A673 (cell line): ENCODE measurements at regions not wholly inside any gene's neighbourhood (a gene's known extent, or its start where the extent isn't known, plus 50 kb on each side); places are given as distances from the start of the nearest gene placed in this dataset.

Experiments
- BruUV-seq: library from RNA; stranded (reverse); fragments of 400-500 nt; replicated peaks from 2 replicates; lab custom pipeline; 2021; lab: Mats Ljungman, UMichigan
- CTCF ChIA-PET: fragments of 300-600 bp; sonication (Branson Sonifier 250); formaldehyde crosslinking; loops from one replicate; lab custom pipeline; 2022; ENCODE audit warnings: antibody characterized with exemption; lab: Charles Lee
- POLR2A ChIA-PET: fragments of 300-600 bp; sonication (Branson Sonifier 250); formaldehyde crosslinking; loops from one replicate; lab custom pipeline; 2022; ENCODE audit warnings: antibody characterized with exemption; ENCODE audit not compliant: low non-redundant PET; lab: Charles Lee
- DNase-seq: peaks from one replicate; pipeline ENCODE4 v3.0.0-alpha.2; 2015; ENCODE audit warnings: low spot score
- H3K27ac ChIP-seq: fragments of 200-600 bp; sonication (generic); 2 replicates; pipeline ENCODE4 v1.5.1; 2016; ENCODE audit warnings: mixed run types, low read depth, mild to moderate bottlenecking, mixed read lengths, antibody characterized with exemption, low read length; ENCODE audit not compliant: poor library complexity, severe bottlenecking
- H3K27me3 ChIP-seq: fragments of 200-600 bp; sonication (generic); replicated peaks from 2 replicates; pipeline ENCODE4 v1.6.1; 2017; ENCODE audit warnings: mixed run types, low read depth, mild to moderate bottlenecking, mixed read lengths, antibody characterized with exemption, low read length; ENCODE audit not compliant: insufficient read depth, poor library complexity
- H3K36me3 ChIP-seq: fragments of 200-600 bp; sonication (generic); 2 replicates; pipeline ENCODE4 v1.6.1; 2016; ENCODE audit warnings: mixed run types, mild to moderate bottlenecking, mixed read lengths, antibody characterized with exemption, low read length; ENCODE audit not compliant: insufficient read depth, poor library complexity, severe bottlenecking
- H3K4me1 ChIP-seq: fragments of 200-600 bp; sonication (generic); 2 replicates; pipeline ENCODE4 v1.6.1; 2017; ENCODE audit warnings: mixed run types, mild to moderate bottlenecking, mixed read lengths, antibody characterized with exemption, low read length; ENCODE audit not compliant: insufficient read depth, poor library complexity, severe bottlenecking
- H3K4me3 ChIP-seq: fragments of 200-600 bp; sonication (generic); 2 replicates; pipeline ENCODE4 v1.5.1; 2016; ENCODE audit warnings: low read depth, mixed run types, mild to moderate bottlenecking, mixed read lengths, low read length; ENCODE audit not compliant: poor library complexity, severe bottlenecking
- H3K9me3 ChIP-seq: fragments of 200-600 bp; sonication (generic); 2 replicates; pipeline ENCODE4 v1.6.1; 2016; ENCODE audit warnings: mixed run types, low read depth, mild to moderate bottlenecking, mixed read lengths, antibody characterized with exemption, low read length; ENCODE audit not compliant: poor library complexity, severe bottlenecking
- EZH2 ChIP-seq: fragments of 200-600 bp; sonication (generic); IDR thresholded peaks from 2 replicates; pipeline ENCODE4 v1.6.1; 2017; ENCODE audit warnings: borderline replicate concordance, low read depth, mild to moderate bottlenecking, mixed read lengths, antibody characterized with exemption, low read length; ENCODE audit not compliant: poor library complexity, severe bottlenecking
- intact Hi-C: fragments of 100-400 bp; cut with micrococcal nuclease; formaldehyde crosslinking; loops from one replicate; pipeline ENCODE4 v1.10.0; 2022; ENCODE audit not compliant: unreplicated experiment
- TF ChIP-seq, protein P1 (sequence below): fragments of 300-800, 200-600 bp; sonication (generic); conservative IDR thresholded peaks from 2 replicates; pipeline ENCODE4 v1.5.1; 2017; ENCODE audit warnings: low read depth, mild to moderate bottlenecking, antibody characterized with exemption, low read length, moderate library complexity, mixed read lengths

DNA sequence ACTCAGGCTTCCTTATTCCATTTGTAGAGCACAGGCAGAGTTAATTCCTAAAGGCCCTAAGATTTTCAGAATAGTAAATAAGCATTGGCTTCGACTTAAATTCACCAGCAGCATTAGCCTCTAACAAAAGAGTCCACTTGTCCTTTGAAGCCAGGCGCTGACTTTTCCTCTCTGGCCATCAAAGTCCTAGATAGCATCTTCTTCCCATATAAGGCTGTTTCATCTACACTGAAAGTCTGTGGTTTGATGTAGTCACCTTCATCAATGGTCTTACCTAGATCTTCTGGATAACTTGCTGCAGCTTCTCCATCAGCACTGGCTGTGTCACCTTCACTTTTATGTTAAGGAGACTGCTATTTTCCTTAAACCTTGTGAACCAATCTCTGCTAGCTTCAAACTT lies 118.3 kb upstream of the SOX6 start:
- no peak overlapping the region for H3K4me3 ChIP-seq
- TF ChIP-seq EZH2 = no peak
- TF ChIP-seq, protein P1, sequence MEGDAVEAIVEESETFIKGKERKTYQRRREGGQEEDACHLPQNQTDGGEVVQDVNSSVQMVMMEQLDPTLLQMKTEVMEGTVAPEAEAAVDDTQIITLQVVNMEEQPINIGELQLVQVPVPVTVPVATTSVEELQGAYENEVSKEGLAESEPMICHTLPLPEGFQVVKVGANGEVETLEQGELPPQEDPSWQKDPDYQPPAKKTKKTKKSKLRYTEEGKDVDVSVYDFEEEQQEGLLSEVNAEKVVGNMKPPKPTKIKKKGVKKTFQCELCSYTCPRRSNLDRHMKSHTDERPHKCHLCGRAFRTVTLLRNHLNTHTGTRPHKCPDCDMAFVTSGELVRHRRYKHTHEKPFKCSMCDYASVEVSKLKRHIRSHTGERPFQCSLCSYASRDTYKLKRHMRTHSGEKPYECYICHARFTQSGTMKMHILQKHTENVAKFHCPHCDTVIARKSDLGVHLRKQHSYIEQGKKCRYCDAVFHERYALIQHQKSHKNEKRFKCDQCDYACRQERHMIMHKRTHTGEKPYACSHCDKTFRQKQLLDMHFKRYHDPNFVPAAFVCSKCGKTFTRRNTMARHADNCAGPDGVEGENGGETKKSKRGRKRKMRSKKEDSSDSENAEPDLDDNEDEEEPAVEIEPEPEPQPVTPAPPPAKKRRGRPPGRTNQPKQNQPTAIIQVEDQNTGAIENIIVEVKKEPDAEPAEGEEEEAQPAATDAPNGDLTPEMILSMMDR = no peak
- peaks cover 15% of the 10 kb centered on the region for H3K4me1 ChIP-seq
- no peak overlapping the region for H3K27ac ChIP-seq
- ChIA-PET CTCF (no interaction called here), POLR2A (no interaction called here)
- no peaks in the 10 kb centered on the region for H3K9me3 ChIP-seq
- no peak for DNase-seq
- H3K27me3 ChIP-seq = no peaks in the 10 kb centered on the region
- H3K36me3 ChIP-seq = no peaks in the 10 kb centered on the region
- BruUV-seq = no TSS peak
- intact Hi-C loops = no loop called here

DNA sequence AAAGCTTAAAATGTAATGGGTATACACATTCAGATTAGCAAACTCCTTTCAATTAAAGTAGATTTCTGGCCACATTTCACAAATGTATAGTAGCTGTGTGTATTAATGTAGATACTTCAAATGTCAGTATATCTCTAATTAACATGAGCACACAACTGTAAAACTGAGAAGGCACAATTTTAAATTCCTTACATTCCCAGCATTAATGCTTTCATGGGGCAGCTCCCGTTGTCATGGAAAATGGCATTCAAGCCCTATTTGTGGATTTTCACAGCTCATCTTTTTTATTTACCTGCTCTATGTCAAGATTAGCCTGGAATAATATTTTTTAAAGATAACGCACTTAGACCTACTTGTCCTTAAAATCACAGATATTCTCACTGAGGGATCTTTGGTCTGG lies 113.6 kb upstream of the SOX6 start:
- Histone ChIP-seq H3K27ac (no peak overlapping the region), H3K9me3 (no peaks in the 10 kb centered on the region), H3K27me3 (no peaks in the 10 kb centered on the region), H3K36me3 (no peaks in the 10 kb centered on the region), H3K4me3 (no peak overlapping the region), H3K4me1 (peaks cover 16% of the 10 kb centered on the region)
- no TSS peak for BruUV-seq
- ChIA-PET POLR2A (no interaction called here), CTCF (no interaction called here)
- peak; percentile 11 for DNase-seq
- intact Hi-C loops = no loop called here
- TF ChIP-seq, protein P1 = no peak
- no peak for TF ChIP-seq EZH2

DNA sequence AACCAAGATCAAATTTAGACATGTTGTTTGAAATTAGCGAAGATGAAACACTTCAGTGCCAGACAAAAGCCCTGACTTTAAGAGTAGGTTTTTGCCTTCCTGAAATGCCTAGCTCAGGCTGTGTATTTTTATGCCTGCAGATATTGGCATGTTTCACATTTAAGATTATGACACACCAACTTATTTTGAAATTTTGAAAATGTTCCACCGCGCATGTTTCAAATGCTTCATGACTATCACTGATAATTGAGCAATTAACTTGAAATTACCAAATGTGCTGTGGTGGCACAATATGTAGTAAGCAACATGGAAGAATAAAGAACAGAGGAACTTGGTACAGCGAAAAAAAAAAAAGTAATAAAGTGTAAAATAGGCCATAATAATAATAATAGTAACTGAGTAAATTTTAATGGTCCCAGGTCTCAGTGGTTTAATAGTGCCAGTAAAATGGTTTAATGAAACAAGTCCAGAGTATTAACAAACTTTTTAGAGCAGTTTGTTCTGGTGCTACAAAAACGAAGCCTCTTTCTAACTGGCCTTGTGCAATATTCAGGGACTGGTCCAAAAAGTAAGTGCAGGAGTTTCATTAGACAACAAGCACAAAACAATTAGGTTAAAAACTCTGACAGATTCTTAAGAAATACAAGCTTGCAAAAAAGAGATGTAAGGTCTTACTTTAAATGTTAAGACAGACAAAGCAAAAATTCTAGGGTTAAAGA lies 112.5 kb upstream of the SOX6 start:
- no peak for TF ChIP-seq EZH2
- TF ChIP-seq, protein P1 = no peak
- DNase-seq = no peak
- BruUV-seq = no TSS peak
- intact Hi-C loops = no loop called here
- Histone ChIP-seq H3K27me3 (no peaks in the 10 kb centered on the region), H3K4me3 (no peak overlapping the region), H3K27ac (no peak overlapping the region), H3K36me3 (no peaks in the 10 kb centered on the region), H3K4me1 (peaks cover 16% of the 10 kb centered on the region), H3K9me3 (no peaks in the 10 kb centered on the region)
- CTCF ChIA-PET = no interaction called here
- POLR2A ChIA-PET = no interaction called here
